Type B pancreatic cell (in vitro differentiated cells): ENCODE measurements at regions not wholly inside any gene's neighbourhood (a gene's known extent, or its start where the extent isn't known, plus 50 kb on each side); places are given as distances from the start of the nearest gene placed in this dataset.

ENCODE experiments used
- DNase-seq: peaks from one replicate; pipeline ENCODE4 v3.0.0; 2021; ENCODE audit warnings: mixed read lengths; ENCODE audit not compliant: unreplicated experiment; ENCODE audit errors: extremely low spot score
- H3K27ac Mint-ChIP-seq: 2 replicates; pipeline ENCODE4 v1.8.0; 2021; ENCODE audit warnings: mild to moderate bottlenecking, mixed read lengths
- H3K27me3 Mint-ChIP-seq: 2 replicates; pipeline ENCODE4 v1.8.0; 2021; ENCODE audit warnings: mixed read lengths
- H3K36me3 Mint-ChIP-seq: 2 replicates; pipeline ENCODE4 v1.8.0; 2021; ENCODE audit warnings: mixed read lengths
- H3K4me1 Mint-ChIP-seq: one replicate; pipeline ENCODE4 v1.8.0; 2021; ENCODE audit warnings: mixed read lengths; ENCODE audit not compliant: unreplicated experiment
- H3K4me3 Mint-ChIP-seq: 2 replicates; pipeline ENCODE4 v1.8.0; 2021; ENCODE audit warnings: mild to moderate bottlenecking, mixed read lengths
- H3K9me3 Mint-ChIP-seq: 2 replicates; pipeline ENCODE4 v1.8.0; 2021; ENCODE audit warnings: mixed read lengths
- TF ChIP-seq, protein P1 (sequence below): fragments of 200-600 bp; sonication (generic); conservative IDR thresholded peaks from 2 replicates; pipeline ENCODE4 v1.5.0; 2021; ENCODE audit warnings: antibody characterized with exemption, mild to moderate bottlenecking

DNA sequence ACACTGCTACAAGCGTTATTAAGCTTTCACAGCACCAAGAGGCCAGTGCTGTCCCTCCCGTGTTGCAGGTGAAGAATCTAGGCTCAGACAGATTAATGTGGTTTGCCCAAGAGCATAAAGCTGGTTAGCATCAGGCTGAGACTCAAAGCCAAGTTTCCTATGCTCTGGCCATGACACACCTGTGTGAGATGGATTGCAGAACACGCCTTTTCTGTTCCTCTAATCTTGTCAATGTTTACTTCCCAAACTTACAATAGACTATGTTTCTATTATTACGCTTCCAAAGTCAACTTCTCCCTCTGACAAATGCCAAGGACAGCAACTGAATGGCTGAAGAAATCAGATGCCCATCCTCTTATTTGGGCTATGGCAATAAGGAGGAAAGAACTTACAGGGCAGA is 138.4 kb upstream of the SLIT3 start:
- Mint-ChIP-seq H3K4me3 (no peak overlapping the region), H3K4me1 (peaks cover 7% of the 10 kb centered on the region), H3K27me3 (peaks cover 19% of the 10 kb centered on the region), H3K9me3 (no peaks in the 10 kb centered on the region), H3K27ac (no peak overlapping the region), H3K36me3 (no peaks in the 10 kb centered on the region)
- no peak for DNase-seq
- TF ChIP-seq, protein P1, sequence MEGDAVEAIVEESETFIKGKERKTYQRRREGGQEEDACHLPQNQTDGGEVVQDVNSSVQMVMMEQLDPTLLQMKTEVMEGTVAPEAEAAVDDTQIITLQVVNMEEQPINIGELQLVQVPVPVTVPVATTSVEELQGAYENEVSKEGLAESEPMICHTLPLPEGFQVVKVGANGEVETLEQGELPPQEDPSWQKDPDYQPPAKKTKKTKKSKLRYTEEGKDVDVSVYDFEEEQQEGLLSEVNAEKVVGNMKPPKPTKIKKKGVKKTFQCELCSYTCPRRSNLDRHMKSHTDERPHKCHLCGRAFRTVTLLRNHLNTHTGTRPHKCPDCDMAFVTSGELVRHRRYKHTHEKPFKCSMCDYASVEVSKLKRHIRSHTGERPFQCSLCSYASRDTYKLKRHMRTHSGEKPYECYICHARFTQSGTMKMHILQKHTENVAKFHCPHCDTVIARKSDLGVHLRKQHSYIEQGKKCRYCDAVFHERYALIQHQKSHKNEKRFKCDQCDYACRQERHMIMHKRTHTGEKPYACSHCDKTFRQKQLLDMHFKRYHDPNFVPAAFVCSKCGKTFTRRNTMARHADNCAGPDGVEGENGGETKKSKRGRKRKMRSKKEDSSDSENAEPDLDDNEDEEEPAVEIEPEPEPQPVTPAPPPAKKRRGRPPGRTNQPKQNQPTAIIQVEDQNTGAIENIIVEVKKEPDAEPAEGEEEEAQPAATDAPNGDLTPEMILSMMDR: no peak

DNA sequence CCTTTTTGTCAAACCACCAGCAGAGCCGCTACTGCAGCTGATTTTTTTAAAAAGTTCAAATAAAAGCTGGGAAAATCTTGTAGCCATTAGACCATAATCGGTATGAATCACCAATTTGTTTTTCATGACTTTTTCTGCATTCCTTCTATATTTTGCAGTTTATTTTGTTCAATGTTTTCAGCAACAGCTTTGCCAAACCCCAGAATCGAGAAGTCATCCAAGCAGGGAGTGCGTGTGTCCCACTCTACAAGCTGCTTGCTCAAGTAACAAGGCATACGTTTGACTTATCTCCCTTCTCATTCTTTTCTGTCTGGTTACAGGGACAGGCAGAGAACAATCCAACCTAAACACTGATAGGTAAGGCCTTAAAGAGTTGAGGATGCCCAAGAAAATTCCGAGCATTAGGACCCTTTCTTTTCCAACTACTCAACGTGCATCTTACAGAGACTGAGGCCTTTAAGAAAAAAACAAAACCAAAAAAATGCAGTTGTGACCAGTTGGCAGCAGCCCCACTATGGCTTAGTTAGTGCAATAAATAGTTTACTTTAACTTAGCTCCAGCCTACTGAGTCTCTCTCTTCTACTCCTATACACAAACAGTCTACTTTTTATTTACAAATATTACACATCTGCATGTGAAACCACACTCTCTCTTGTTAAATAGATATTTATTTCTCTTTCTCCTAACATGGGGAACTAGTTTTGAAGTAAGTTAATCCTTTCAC is 134.7 kb upstream of the SLIT3 start:
- no peak for DNase-seq
- TF ChIP-seq, protein P1: no peak
- H3K4me1 Mint-ChIP-seq: peaks cover 12% of the 10 kb centered on the region
- H3K9me3 Mint-ChIP-seq: no peaks in the 10 kb centered on the region
- no peak overlapping the region for H3K4me3 Mint-ChIP-seq
- H3K27me3 Mint-ChIP-seq: peaks cover 12% of the 10 kb centered on the region
- H3K27ac Mint-ChIP-seq: no peak overlapping the region
- H3K36me3 Mint-ChIP-seq: no peaks in the 10 kb centered on the region

DNA sequence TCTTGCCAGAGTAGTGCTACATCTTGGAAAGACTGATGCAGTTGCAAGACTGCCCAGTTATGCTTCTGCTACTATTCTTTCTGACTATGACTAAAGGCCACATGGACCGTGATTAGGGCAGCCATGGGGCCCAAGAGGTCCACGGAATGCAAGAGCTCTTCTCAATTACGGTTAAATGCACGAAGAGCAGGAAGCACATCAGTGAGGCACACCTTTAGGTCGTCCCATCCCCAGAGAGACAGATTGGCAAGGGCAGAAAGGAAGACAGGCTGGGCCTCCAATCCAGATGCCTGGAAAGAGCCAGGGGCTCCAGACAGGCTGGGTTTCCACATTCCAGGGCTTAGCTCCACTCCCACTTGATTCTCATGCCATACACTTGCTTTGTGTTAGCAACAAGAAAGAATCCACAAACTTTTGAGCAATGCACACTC is 132.3 kb upstream of the SLIT3 start:
- Mint-ChIP-seq H3K27ac (no peak overlapping the region), H3K27me3 (peaks cover 7% of the 10 kb centered on the region), H3K4me1 (peaks cover 12% of the 10 kb centered on the region), H3K4me3 (no peak overlapping the region), H3K36me3 (no peaks in the 10 kb centered on the region), H3K9me3 (no peaks in the 10 kb centered on the region)
- no peak for DNase-seq
- TF ChIP-seq, protein P1: no peak

DNA sequence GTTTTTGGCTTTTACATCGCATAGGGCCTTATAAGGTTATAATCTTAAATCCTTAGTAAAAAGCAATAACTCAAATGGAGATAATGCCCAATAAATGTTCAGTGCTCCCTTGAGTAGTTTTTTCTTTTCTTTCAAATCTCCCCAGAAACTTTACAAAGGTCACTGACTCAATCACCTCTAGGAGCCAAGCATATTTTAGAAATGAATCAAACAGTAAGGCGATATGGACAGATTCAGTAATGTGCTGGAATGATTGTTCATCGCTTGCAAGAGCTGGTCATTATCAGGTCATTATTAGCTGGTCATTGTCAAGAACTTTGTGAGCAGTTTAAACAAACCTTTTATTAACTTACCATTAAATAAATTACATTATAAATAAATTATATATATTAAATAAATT is 130.4 kb upstream of the SLIT3 start:
- no peak overlapping the region for H3K4me3 Mint-ChIP-seq
- no peaks in the 10 kb centered on the region for H3K27me3 Mint-ChIP-seq
- no peak overlapping the region for H3K27ac Mint-ChIP-seq
- no peaks in the 10 kb centered on the region for H3K9me3 Mint-ChIP-seq
- no peaks in the 10 kb centered on the region for H3K36me3 Mint-ChIP-seq
- TF ChIP-seq, protein P1: no peak
- peaks cover 12% of the 10 kb centered on the region for H3K4me1 Mint-ChIP-seq
- no peak for DNase-seq

DNA sequence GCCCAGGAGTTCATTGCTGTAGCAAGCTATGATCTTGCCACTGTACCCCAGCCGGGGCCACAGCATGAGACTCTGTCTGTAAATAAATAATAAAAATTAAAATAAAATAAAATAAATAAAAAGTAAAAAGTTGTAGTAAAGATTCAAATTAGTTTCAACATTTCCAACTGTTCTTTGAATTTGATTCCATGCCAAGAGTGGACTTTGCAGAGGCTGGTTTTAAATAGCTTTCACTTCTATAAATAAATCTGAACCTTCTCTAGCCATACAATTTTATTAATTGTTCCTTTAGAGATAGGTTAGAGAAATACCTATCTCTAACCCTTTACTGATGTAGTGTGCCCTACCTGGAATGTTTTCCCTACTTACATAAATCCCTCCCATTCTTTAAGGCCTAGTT is 129.7 kb upstream of the SLIT3 start:
- no peaks in the 10 kb centered on the region for H3K27me3 Mint-ChIP-seq
- H3K36me3 Mint-ChIP-seq: no peaks in the 10 kb centered on the region
- H3K9me3 Mint-ChIP-seq: no peaks in the 10 kb centered on the region
- peaks cover 12% of the 10 kb centered on the region for H3K4me1 Mint-ChIP-seq
- TF ChIP-seq, protein P1: no peak
- no peak for DNase-seq
- H3K4me3 Mint-ChIP-seq: no peak overlapping the region
- no peak overlapping the region for H3K27ac Mint-ChIP-seq
